ENCODE measurements at regions not wholly inside any gene's neighbourhood (a gene's known extent, or its start where the extent isn't known, plus 50 kb on each side); places are given as distances from the start of the nearest gene placed in this dataset.

GRCh38 chr13:40333226-40333625, 333.2 kb downstream of the FOXO1 start:
- TF ChIP-seq CTCF (conservative IDR thresholded peaks at IDR 0.05; ENCODE audit: low read depth in 2 of 2) (no peak), POLR2AphosphoS5 (IDR thresholded peaks at IDR 0.05; ENCODE audit: low read depth) (no peak), REST (IDR thresholded peaks at IDR 0.05; ENCODE audit: unreplicated experiment) (no peak), EZH2 (IDR thresholded peaks at IDR 0.05; ENCODE audit: low read depth, unreplicated experiment) (no peak), ETS1 (IDR thresholded peaks at IDR 0.05) (no peak), EZH2phosphoT487 (IDR thresholded peaks at IDR 0.05; ENCODE audit: unreplicated experiment) (no peak), CREB1 (CRISPR knock-in tag; IDR thresholded peaks at IDR 0.05; ENCODE audit: low read depth) (no peak), ZNF114 (CRISPR knock-in tag; IDR thresholded peaks at IDR 0.05) (no peak), NANOG (IDR thresholded peaks at IDR 0.05; ENCODE audit: borderline replicate concordance) (no peak), JUNB (IDR thresholded peaks at IDR 0.05; ENCODE audit: unreplicated experiment) (no peak)

Data from GM23338 (cell line).